ENCODE measurements at regions not wholly inside any gene's neighbourhood (a gene's known extent, or its start where the extent isn't known, plus 50 kb on each side); places are given as distances from the start of the nearest gene placed in this dataset.

GRCh38 chr14:76669770-76670169 is 91.5 kb upstream of the VASH1 start:
- DNase-seq: no peak

- DNase-seq: no peak
Measured at GRCh38 chr14:76672123-76672522, 89.1 kb upstream of the VASH1 start.

GRCh38 chr14:76673261-76673660 is 88.0 kb upstream of the VASH1 start:
- no peak for DNase-seq

- DNase-seq: no peak
Measured at GRCh38 chr14:76675046-76675445, 86.2 kb upstream of the VASH1 start.

GRCh38 chr14:76676539-76676938 is 84.7 kb upstream of the VASH1 start:
- no peak for DNase-seq

GRCh38 chr14:76677534-76678145 is 83.6 kb upstream of the VASH1 start:
- no peak for DNase-seq

- no peak for DNase-seq
Measured at GRCh38 chr14:76678244-76678800, 82.9 kb upstream of the VASH1 start.

GRCh38 chr14:76682367-76682766 is 78.9 kb upstream of the VASH1 start:
- no peak for DNase-seq

- DNase-seq: no peak
Measured at GRCh38 chr14:76686646-76687045, 74.6 kb upstream of the VASH1 start.

- no peak for DNase-seq
Measured at GRCh38 chr14:76687611-76688382, 73.5 kb upstream of the VASH1 start.

GRCh38 chr14:76688383-76688671 is 72.9 kb upstream of the VASH1 start:
- DNase-seq: no peak

GRCh38 chr14:76690502-76691105 is 70.7 kb upstream of the VASH1 start:
- no peak for DNase-seq

GRCh38 chr14:76694106-76694505 is 67.2 kb upstream of the VASH1 start:
- DNase-seq: no peak

GRCh38 chr14:76695263-76695920 is 65.9 kb upstream of the VASH1 start:
- no peak for DNase-seq

GRCh38 chr14:76696361-76696760 is 64.9 kb upstream of the VASH1 start:
- DNase-seq: no peak

GRCh38 chr14:76696791-76697190 is 64.5 kb upstream of the VASH1 start:
- DNase-seq: no peak

- no peak for DNase-seq
Measured at GRCh38 chr14:76697246-76697905, 63.9 kb upstream of the VASH1 start.

- DNase-seq: no peak
Measured at GRCh38 chr14:76698191-76698590, 63.1 kb upstream of the VASH1 start.

- no peak for DNase-seq
Measured at GRCh38 chr14:76698631-76699030, 62.6 kb upstream of the VASH1 start.

- no peak for DNase-seq
Measured at GRCh38 chr14:76699209-76699938, 61.9 kb upstream of the VASH1 start.

GRCh38 chr14:76699939-76700590 is 61.2 kb upstream of the VASH1 start:
- DNase-seq: no peak

GRCh38 chr14:76701436-76701835 is 59.8 kb upstream of the VASH1 start:
- no peak for DNase-seq
